ENCODE measurements at regions not wholly inside any gene's neighbourhood (a gene's known extent, or its start where the extent isn't known, plus 50 kb on each side); places are given as distances from the start of the nearest gene placed in this dataset.

- Histone ChIP-seq H3K4me3 (no peak overlapping the region), H3K36me3 (ENCODE audit: control insufficient read depth in 2 of 2, insufficient read depth in 2 of 2, low read length in 1 of 2) (no peaks in the 10 kb centered on the region), H3K4me1 (ENCODE audit: control insufficient read depth, insufficient read depth, low read length) (no peaks in the 10 kb centered on the region), H3K9me3 (replicated peaks; ENCODE audit: control insufficient read depth, insufficient read depth, low read length) (no peaks in the 10 kb centered on the region; the same call in 2 of the 3 replicates), H3K27me3 (replicated peaks in 1 of 2; ENCODE audit: control insufficient read depth in 2 of 2, insufficient read depth in 2 of 2, low read length in 1 of 2) (no peaks in the 10 kb centered on the region), H3K79me2 (ENCODE audit: control insufficient read depth, insufficient read depth, low read length) (no peaks in the 10 kb centered on the region), H3K27ac (ENCODE audit: control insufficient read depth, insufficient read depth) (no peak overlapping the region), H2AFZ (ENCODE audit: control insufficient read depth, low read depth, low read length) (no peak overlapping the region), H3K4me2 (ENCODE audit: control insufficient read depth, insufficient read depth) (no peak overlapping the region), H4K20me1 (ENCODE audit: control insufficient read depth, insufficient read depth) (no peaks in the 10 kb centered on the region), H3K9ac (ENCODE audit: control insufficient read depth, insufficient read depth, low read length) (no peak overlapping the region)
- ChIA-PET CTCF (no interaction called here), RAD21 (ENCODE audit: unreplicated experiment) (no interaction called here), POLR2A (no interaction called here), SMC1A (ENCODE audit: uncharacterized antibody, unreplicated experiment) (no interaction called here)
- no peak for FAIRE-seq
- in situ Hi-C loops (cut with MboI) (no loop called here), intact Hi-C loops (cut with micrococcal nuclease; ENCODE audit: unreplicated experiment) (no loop called here)
- DNase-seq (ENCODE audit: low read depth, low spot score): no peak
- no TSS peak for BruUV-seq (replicated peaks)
- TF ChIP-seq TBL1XR1 (IDR thresholded peaks at IDR 0.05; ENCODE audit: low read depth, low read length) (no peak), IRF3 (IDR thresholded peaks at IDR 0.05) (no peak), ZBTB11 (CRISPR knock-in tag; IDR thresholded peaks at IDR 0.05) (no peak), TCF12 (IDR thresholded peaks at IDR 0.05; ENCODE audit: low read depth, low read length) (no peak), NFXL1 (IDR thresholded peaks at IDR 0.05; ENCODE audit: borderline replicate concordance) (no peak), ATF7 (IDR thresholded peaks at IDR 0.05; ENCODE audit: low read depth) (no peak), MTA2 (IDR thresholded peaks at IDR 0.05; ENCODE audit: low read depth) (no peak), ZBED1 (IDR thresholded peaks at IDR 0.05; ENCODE audit: borderline replicate concordance) (no peak)
- WGBS (ENCODE audit: insufficient coverage, insufficient replicate concordance, low lambda C conversion rate, missing lambda C conversion rate): 73% methylated on average over 8 of the region's 8 CpGs
- no peak for ATAC-seq
These were observed 202.5 kb upstream of the KLF8 start for GRCh38 chrX:56029691-56030090.

Measured in GM12878 (cell line).